GM19438 (cell line): ENCODE measurements at regions not wholly inside any gene's neighbourhood (a gene's known extent, or its start where the extent isn't known, plus 50 kb on each side); places are given as distances from the start of the nearest gene placed in this dataset.

ENCODE experiments used
- ATAC-seq: cut with Tn5 transposase; IDR thresholded peaks from one replicate; pipeline ENCODE4 v1.9.1; 2021; ENCODE audit warnings: low read depth; ENCODE audit not compliant: unreplicated experiment

GRCh38 chrX:4754878-4755604 is 1041.6 kb upstream of the PRKX start:
- no peak for ATAC-seq

- no peak for ATAC-seq
These were observed 1027.6 kb upstream of the PRKX start for GRCh38 chrX:4741024-4741423.

- no peak for ATAC-seq
These were observed 1021.9 kb upstream of the PRKX start for GRCh38 chrX:4735299-4735698.

- no peak for ATAC-seq
These were observed 997.4 kb upstream of the PRKX start for GRCh38 chrX:4710618-4711433.

- ATAC-seq = no peak
These were observed 995.7 kb upstream of the PRKX start for GRCh38 chrX:4708970-4709760.

- ATAC-seq = no peak
These were observed 993.5 kb upstream of the PRKX start for GRCh38 chrX:4706961-4707360.

GRCh38 chrX:4690521-4690920 is 977.1 kb upstream of the PRKX start:
- ATAC-seq = no peak

GRCh38 chrX:4682636-4683035 is 969.2 kb upstream of the PRKX start:
- no peak for ATAC-seq

GRCh38 chrX:4675686-4676300 is 962.3 kb upstream of the PRKX start:
- ATAC-seq = no peak

- ATAC-seq = no peak
These were observed 960.8 kb upstream of the PRKX start for GRCh38 chrX:4674028-4674782.

GRCh38 chrX:4671344-4671743 is 957.9 kb upstream of the PRKX start:
- no peak for ATAC-seq

GRCh38 chrX:4670606-4671005 is 957.2 kb upstream of the PRKX start:
- ATAC-seq = no peak

GRCh38 chrX:4668802-4669536 is 955.5 kb upstream of the PRKX start:
- no peak for ATAC-seq

- no peak for ATAC-seq
These were observed 949.6 kb upstream of the PRKX start for GRCh38 chrX:4663085-4663484.

- no peak for ATAC-seq
These were observed 948.3 kb upstream of the PRKX start for GRCh38 chrX:4661771-4662170.

GRCh38 chrX:4656419-4656818 is 943.0 kb upstream of the PRKX start:
- no peak for ATAC-seq

- ATAC-seq = no peak
These were observed 942.3 kb upstream of the PRKX start for GRCh38 chrX:4655743-4656142.

- ATAC-seq = no peak
These were observed 928.7 kb upstream of the PRKX start for GRCh38 chrX:4642114-4642513.

GRCh38 chrX:4638036-4638435 is 924.6 kb upstream of the PRKX start:
- no peak for ATAC-seq
